ENCODE measurements at regions not wholly inside any gene's neighbourhood (a gene's known extent, or its start where the extent isn't known, plus 50 kb on each side); places are given as distances from the start of the nearest gene placed in this dataset.

DNA sequence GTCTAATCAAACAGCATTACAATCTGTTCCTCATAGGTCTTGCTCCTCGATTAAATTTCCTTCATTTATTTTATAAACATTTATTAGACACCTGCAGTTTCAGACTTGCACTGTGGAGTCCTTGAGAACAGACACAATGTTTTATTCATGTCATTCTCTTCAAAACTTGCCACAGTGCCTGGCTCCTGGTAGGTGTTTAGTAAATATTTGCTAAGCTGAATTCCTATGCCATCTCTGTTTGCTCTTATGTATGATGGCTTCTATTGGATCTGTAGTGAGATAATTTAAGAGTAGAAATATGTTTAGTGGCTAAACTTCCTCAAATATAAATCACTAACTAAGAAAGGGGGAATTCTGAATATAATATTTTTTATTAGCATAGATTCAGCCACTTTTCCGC lies 61.4 kb downstream of the LRATD1 start (continued):
- TF ChIP-seq, protein P1, sequence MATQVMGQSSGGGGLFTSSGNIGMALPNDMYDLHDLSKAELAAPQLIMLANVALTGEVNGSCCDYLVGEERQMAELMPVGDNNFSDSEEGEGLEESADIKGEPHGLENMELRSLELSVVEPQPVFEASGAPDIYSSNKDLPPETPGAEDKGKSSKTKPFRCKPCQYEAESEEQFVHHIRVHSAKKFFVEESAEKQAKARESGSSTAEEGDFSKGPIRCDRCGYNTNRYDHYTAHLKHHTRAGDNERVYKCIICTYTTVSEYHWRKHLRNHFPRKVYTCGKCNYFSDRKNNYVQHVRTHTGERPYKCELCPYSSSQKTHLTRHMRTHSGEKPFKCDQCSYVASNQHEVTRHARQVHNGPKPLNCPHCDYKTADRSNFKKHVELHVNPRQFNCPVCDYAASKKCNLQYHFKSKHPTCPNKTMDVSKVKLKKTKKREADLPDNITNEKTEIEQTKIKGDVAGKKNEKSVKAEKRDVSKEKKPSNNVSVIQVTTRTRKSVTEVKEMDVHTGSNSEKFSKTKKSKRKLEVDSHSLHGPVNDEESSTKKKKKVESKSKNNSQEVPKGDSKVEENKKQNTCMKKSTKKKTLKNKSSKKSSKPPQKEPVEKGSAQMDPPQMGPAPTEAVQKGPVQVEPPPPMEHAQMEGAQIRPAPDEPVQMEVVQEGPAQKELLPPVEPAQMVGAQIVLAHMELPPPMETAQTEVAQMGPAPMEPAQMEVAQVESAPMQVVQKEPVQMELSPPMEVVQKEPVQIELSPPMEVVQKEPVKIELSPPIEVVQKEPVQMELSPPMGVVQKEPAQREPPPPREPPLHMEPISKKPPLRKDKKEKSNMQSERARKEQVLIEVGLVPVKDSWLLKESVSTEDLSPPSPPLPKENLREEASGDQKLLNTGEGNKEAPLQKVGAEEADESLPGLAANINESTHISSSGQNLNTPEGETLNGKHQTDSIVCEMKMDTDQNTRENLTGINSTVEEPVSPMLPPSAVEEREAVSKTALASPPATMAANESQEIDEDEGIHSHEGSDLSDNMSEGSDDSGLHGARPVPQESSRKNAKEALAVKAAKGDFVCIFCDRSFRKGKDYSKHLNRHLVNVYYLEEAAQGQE (IDR thresholded peaks at IDR 0.05; ENCODE audit: low read depth, low read length): no peak
- TF ChIP-seq RAD21 (IDR thresholded peaks at IDR 0.05; ENCODE audit: low read length): no peak

DNA sequence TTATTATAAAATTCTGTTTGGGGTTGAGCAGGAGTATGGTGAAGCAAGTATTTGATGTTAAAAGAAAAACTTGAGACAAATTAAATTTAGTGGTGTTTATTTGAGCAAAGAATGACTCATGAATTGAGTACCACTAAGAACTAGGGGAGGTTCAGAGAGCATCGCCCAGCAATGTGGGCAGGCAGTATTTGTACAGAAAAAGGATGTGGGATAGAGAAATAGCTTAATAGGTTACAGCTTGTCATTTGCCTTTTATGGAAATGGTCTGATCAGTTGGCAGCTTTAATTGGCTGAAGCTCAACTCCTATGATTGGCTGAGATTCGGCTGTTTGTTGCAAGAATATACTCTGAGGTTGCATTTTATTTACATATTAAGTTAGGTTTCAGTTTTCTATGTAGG lies 68.2 kb downstream of the LRATD1 start:
- Histone ChIP-seq H4K20me1 (ENCODE audit: insufficient read depth) (no peaks in the 10 kb centered on the region), H3K9me2 (no peaks in the 10 kb centered on the region), H3K27ac (ENCODE audit: low read depth in 2 of 2, low read length in 1 of 2) (no peak overlapping the region), H3K9ac (no peak overlapping the region), H3K4me3 (ENCODE audit: low read depth in 2 of 2, low read length in 1 of 2) (no peak overlapping the region), H3K4me1 (ENCODE audit: control insufficient read depth in 1 of 2, insufficient read depth in 2 of 2, low read depth in 1 of 2, low read length in 1 of 2) (no peaks in the 10 kb centered on the region), H3K27me3 (ENCODE audit: insufficient read depth) (no peaks in the 10 kb centered on the region), H3K79me2 (ENCODE audit: insufficient read depth) (no peaks in the 10 kb centered on the region), H3F3A (replicated peaks; ENCODE audit: insufficient read depth) (no peaks in the 10 kb centered on the region), H2AFZ (ENCODE audit: low read depth) (no peak overlapping the region), H3K36me3 (replicated peaks in 1 of 2; ENCODE audit: control insufficient read depth in 1 of 2, insufficient read depth in 2 of 2, low read length in 1 of 2) (no peaks in the 10 kb centered on the region), H3K9me3 (no peaks in the 10 kb centered on the region), H3K4me2 (no peak overlapping the region)
- 26% methylated on average over 2 of the region's 2 CpGs for WGBS (ENCODE audit: low lambda C conversion rate)
- TF ChIP-seq, protein P1 (IDR thresholded peaks at IDR 0.05; ENCODE audit: low read depth, low read length): no peak
- TF ChIP-seq CHD2 (IDR thresholded peaks at IDR 0.05; ENCODE audit: low read length, partially characterized antibody): no peak
- TF ChIP-seq, protein P2, sequence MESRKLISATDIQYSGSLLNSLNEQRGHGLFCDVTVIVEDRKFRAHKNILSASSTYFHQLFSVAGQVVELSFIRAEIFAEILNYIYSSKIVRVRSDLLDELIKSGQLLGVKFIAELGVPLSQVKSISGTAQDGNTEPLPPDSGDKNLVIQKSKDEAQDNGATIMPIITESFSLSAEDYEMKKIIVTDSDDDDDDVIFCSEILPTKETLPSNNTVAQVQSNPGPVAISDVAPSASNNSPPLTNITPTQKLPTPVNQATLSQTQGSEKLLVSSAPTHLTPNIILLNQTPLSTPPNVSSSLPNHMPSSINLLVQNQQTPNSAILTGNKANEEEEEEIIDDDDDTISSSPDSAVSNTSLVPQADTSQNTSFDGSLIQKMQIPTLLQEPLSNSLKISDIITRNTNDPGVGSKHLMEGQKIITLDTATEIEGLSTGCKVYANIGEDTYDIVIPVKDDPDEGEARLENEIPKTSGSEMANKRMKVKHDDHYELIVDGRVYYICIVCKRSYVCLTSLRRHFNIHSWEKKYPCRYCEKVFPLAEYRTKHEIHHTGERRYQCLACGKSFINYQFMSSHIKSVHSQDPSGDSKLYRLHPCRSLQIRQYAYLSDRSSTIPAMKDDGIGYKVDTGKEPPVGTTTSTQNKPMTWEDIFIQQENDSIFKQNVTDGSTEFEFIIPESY (IDR thresholded peaks at IDR 0.05; ENCODE audit: borderline replicate concordance, low read depth): no peak
- TF ChIP-seq GATA2 (CRISPR knock-in tag; IDR thresholded peaks at IDR 0.05): no peak
- TF ChIP-seq TCF12 (IDR thresholded peaks at IDR 0.05): no peak
- no peak for TF ChIP-seq ELF1 (IDR thresholded peaks at IDR 0.05)
- TF ChIP-seq RFX5 (IDR thresholded peaks at IDR 0.05; ENCODE audit: low read length): no peak
- TF ChIP-seq, protein P3, sequence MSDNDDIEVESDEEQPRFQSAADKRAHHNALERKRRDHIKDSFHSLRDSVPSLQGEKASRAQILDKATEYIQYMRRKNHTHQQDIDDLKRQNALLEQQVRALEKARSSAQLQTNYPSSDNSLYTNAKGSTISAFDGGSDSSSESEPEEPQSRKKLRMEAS (IDR thresholded peaks at IDR 0.05; ENCODE audit: low read depth): no peak
- TF ChIP-seq, protein P4, sequence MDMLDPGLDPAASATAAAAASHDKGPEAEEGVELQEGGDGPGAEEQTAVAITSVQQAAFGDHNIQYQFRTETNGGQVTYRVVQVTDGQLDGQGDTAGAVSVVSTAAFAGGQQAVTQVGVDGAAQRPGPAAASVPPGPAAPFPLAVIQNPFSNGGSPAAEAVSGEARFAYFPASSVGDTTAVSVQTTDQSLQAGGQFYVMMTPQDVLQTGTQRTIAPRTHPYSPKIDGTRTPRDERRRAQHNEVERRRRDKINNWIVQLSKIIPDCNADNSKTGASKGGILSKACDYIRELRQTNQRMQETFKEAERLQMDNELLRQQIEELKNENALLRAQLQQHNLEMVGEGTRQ (IDR thresholded peaks at IDR 0.05; ENCODE audit: borderline replicate concordance, low read depth, low read length): no peak
- TF ChIP-seq POLR2AphosphoS5 (IDR thresholded peaks at IDR 0.05; ENCODE audit: low read depth, low read length): no peak
- no peak for TF ChIP-seq GABPA (IDR thresholded peaks at IDR 0.05; ENCODE audit: low read depth)
- TF ChIP-seq JUND (IDR thresholded peaks at IDR 0.05): no peak
- no peak for TF ChIP-seq EP300 (IDR thresholded peaks at IDR 0.05; ENCODE audit: borderline replicate concordance in 1 of 2, low read depth in 1 of 2, low read length in 1 of 2)
- ChIA-PET POLR2A (no interaction called here), CTCF (interaction anchor here (1.2 kb wide), 1 partner anchor 24 kb away, joined by 3 read pairs; no protein-coding TSS in a partner anchor)
- no peak for DNase-seq

Measured in SK-N-SH (cell line).